Dendritic cell treated with granulocyte-macrophage colony-stimulating factor and Interleukin-4, amounts not matched to agents 40 ng/mL and 50 ng/mL, for 4 days (primary cell): ENCODE measurements at regions not wholly inside any gene's neighbourhood (a gene's known extent, or its start where the extent isn't known, plus 50 kb on each side); places are given as distances from the start of the nearest gene placed in this dataset.
"Not testable (repeated sequence)": the region's sequence is repeated elsewhere in the genome, so short reads cannot be mapped to it uniquely, and the experiment has no call there.

Source experiments
- H3K27ac Mint-ChIP-seq: one replicate; pipeline ENCODE4 v1.8.0; 2022; ENCODE audit warnings: mild to moderate bottlenecking, mixed read lengths
- H3K27me3 Mint-ChIP-seq: one replicate; pipeline ENCODE4 v1.8.0; 2022; ENCODE audit warnings: mild to moderate bottlenecking, mixed read lengths
- H3K36me3 Mint-ChIP-seq: one replicate; pipeline ENCODE4 v1.8.0; 2022; ENCODE audit warnings: low read depth, mixed read lengths
- H3K4me1 Mint-ChIP-seq: one replicate; pipeline ENCODE4 v1.8.0; 2022; ENCODE audit warnings: low read depth, mixed read lengths
- H3K4me3 Mint-ChIP-seq: one replicate; pipeline ENCODE4 v1.8.0; 2022; ENCODE audit warnings: mild to moderate bottlenecking, moderate library complexity, mixed read lengths
- H3K9me3 Mint-ChIP-seq: one replicate; pipeline ENCODE4 v1.8.0; 2022; ENCODE audit warnings: mixed read lengths
- intact Hi-C: fragments of 100-400 bp; cut with micrococcal nuclease; formaldehyde crosslinking; loops from one replicate; pipeline ENCODE4 v1.15.0; 2022

DNA sequence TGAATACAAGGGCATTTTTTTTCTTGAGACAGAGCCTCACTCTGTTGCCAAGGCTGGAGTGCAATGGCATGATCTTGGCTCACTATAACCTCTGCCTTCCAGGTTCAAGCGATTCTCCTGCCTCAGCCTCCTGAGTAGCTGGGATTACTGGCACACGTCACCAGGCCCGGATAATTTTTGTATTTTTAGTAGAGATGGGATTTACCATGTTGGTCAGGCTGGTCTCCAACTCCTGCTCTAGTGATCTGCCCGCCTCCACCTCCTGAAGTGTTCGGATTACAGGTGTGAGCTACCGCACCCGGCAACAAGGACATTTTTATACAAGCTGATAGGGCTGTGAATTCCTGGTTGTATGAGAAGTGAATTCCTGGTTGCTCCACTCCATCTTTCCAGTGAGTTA, 577.7 kb upstream of the TPTE start:
- intact Hi-C loops, H3K36me3 Mint-ChIP-seq, H3K4me1 Mint-ChIP-seq, H3K27me3 Mint-ChIP-seq, H3K4me3 Mint-ChIP-seq, H3K27ac Mint-ChIP-seq: not testable (repeated sequence)
- peaks cover 60% of the 10 kb centered on the region for H3K9me3 Mint-ChIP-seq

- H3K27me3 Mint-ChIP-seq, H3K4me3 Mint-ChIP-seq, H3K27ac Mint-ChIP-seq, H3K4me1 Mint-ChIP-seq, H3K36me3 Mint-ChIP-seq, intact Hi-C loops: not testable (repeated sequence)
- H3K9me3 Mint-ChIP-seq, result peaks cover 72% of the 10 kb centered on the region
These were observed 575.3 kb upstream of the TPTE start for GRCh38 chr21:9946057-9946456.

DNA sequence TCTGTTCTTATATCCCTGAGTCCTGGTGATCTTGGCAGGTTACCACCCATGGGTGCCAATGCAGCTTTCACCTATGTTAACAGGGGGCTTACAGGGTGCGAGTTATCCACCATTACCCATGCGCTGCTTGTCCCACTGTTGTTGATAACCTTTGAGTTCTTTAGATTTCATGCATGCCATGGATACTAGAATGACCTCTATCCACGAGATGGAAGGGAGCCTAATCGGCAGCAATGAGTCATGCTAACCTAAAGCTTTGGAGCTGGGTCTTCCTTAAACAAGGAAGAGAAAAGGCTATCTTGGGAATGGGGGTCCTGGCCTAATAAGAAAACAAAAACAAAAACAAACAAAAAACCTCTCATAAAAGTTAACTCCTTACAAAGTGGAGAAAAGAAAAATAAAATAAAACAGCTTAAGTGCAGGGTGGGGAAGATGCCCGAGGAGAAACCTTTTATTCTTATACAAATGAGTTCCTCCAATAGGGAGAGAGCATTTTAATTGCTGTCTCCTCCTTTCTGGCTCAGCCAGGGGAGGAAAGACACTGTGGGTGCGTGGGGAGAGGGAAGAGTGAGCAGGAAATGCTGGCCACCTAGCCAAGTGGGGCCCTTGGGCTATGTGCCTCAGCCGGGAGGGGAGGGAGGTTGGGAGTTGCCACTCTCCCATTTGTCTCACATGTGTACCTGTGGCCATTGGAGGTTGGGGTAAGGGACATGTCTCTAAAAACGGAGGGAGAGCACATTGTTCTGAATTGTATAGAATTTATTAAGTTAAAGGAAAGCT, 571.7 kb upstream of the TPTE start:
- H3K27ac Mint-ChIP-seq, H3K36me3 Mint-ChIP-seq, H3K27me3 Mint-ChIP-seq, H3K4me3 Mint-ChIP-seq, intact Hi-C loops, H3K4me1 Mint-ChIP-seq: not testable (repeated sequence)
- peaks cover 45% of the 10 kb centered on the region for H3K9me3 Mint-ChIP-seq

DNA sequence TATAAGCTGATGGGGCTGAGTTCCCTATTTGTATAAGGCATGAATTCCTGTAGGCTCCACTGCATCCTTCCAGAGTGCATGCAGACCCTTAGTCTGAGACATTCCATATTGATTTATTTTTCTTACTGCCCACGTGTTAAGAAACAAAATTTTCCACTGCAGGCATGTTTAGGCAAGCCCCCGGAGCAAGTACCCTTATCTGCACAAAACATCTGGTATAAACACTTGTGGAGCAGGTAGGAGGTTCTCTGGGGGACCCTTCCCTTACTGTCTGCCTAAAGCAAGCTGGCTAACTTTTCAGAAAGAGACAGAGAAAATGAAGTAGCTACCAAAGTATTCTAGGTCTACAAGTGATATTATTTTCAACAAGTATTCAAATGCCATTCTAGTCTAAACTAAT, 571.0 kb upstream of the TPTE start:
- H3K27me3 Mint-ChIP-seq, H3K4me1 Mint-ChIP-seq, intact Hi-C loops, H3K36me3 Mint-ChIP-seq, H3K4me3 Mint-ChIP-seq, H3K27ac Mint-ChIP-seq: not testable (repeated sequence)
- peaks cover 42% of the 10 kb centered on the region for H3K9me3 Mint-ChIP-seq

GRCh38 chr21:9958791-9959190, 562.6 kb upstream of the TPTE start:
- H3K27me3 Mint-ChIP-seq, H3K4me1 Mint-ChIP-seq, H3K27ac Mint-ChIP-seq, H3K9me3 Mint-ChIP-seq, H3K36me3 Mint-ChIP-seq, intact Hi-C loops, H3K4me3 Mint-ChIP-seq: not testable (repeated sequence)

DNA sequence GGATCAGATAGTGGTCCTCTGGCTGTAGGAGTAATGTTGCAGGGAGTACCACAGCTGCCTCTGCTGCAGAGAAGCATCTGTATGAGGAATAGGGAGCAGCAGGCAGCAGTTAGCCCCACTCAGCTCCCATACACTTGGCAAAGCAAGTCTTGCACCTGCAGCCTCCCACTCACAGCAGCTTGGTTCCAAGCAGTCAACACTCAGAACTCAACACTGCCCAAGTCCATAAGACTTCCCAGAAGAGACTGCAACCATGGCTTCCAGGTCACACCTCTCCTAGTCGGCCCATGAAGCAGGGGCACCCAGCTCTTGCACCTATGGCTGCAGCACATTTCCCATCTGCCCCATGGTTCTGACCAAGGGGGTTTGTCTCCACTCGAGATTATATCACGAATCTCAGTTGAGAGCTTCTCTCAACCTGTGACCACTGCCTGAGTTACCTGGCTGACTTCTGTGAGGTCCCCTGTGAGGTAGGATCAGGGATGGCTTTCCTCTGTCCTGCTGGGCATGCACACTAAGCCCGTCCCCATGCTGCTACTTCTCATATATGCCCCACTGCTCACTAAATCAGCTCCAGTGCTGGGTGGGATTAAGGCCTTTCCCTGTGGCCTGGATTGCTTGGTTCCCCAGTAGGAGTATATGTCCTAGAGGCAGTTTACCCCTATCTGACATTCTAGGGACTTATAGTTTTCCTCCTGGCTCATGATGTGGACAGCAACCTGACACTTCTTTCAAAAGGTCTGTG, 562.0 kb upstream of the TPTE start:
- H3K27ac Mint-ChIP-seq, H3K4me1 Mint-ChIP-seq, H3K36me3 Mint-ChIP-seq, intact Hi-C loops, H3K27me3 Mint-ChIP-seq, H3K4me3 Mint-ChIP-seq: not testable (repeated sequence)
- peaks cover 14% of the 10 kb centered on the region for H3K9me3 Mint-ChIP-seq

GRCh38 chr21:9969399-9969798, 552.0 kb upstream of the TPTE start:
- H3K36me3 Mint-ChIP-seq, H3K4me3 Mint-ChIP-seq, H3K4me1 Mint-ChIP-seq, H3K27ac Mint-ChIP-seq, H3K27me3 Mint-ChIP-seq, intact Hi-C loops: not testable (repeated sequence)
- H3K9me3 Mint-ChIP-seq, result peaks cover 38% of the 10 kb centered on the region

GRCh38 chr21:9972018-9972417, 549.4 kb upstream of the TPTE start:
- H3K27me3 Mint-ChIP-seq, H3K27ac Mint-ChIP-seq, intact Hi-C loops, H3K4me1 Mint-ChIP-seq, H3K4me3 Mint-ChIP-seq, H3K36me3 Mint-ChIP-seq: not testable (repeated sequence)
- H3K9me3 Mint-ChIP-seq, result peaks cover 33% of the 10 kb centered on the region

GRCh38 chr21:9978371-9978770, 543.0 kb upstream of the TPTE start:
- H3K36me3 Mint-ChIP-seq, H3K27ac Mint-ChIP-seq, H3K4me1 Mint-ChIP-seq, intact Hi-C loops, H3K27me3 Mint-ChIP-seq, H3K4me3 Mint-ChIP-seq: not testable (repeated sequence)
- peaks cover 63% of the 10 kb centered on the region for H3K9me3 Mint-ChIP-seq

DNA sequence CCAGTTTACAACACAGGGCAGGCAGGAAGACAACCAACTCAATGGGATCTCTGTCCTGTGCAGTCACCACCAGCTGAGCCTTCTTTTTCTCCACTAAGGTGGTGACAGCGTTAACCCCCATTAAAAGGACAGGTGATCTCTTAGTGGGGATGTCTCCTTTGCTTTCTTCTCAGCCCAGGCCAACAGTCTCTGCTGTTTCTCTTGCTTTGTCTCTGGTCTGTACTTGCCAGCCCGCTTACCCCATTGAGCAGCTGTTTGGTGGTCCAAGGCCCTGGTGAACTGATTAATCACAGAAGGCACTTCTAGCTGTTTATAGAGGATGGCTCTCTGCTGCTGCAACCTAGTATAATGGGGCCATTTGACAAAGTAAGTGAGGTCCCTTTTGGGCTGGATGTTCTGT, 523.9 kb upstream of the TPTE start:
- intact Hi-C loops, H3K36me3 Mint-ChIP-seq, H3K4me1 Mint-ChIP-seq, H3K4me3 Mint-ChIP-seq, H3K27ac Mint-ChIP-seq, H3K27me3 Mint-ChIP-seq: not testable (repeated sequence)
- peaks cover 38% of the 10 kb centered on the region for H3K9me3 Mint-ChIP-seq

DNA sequence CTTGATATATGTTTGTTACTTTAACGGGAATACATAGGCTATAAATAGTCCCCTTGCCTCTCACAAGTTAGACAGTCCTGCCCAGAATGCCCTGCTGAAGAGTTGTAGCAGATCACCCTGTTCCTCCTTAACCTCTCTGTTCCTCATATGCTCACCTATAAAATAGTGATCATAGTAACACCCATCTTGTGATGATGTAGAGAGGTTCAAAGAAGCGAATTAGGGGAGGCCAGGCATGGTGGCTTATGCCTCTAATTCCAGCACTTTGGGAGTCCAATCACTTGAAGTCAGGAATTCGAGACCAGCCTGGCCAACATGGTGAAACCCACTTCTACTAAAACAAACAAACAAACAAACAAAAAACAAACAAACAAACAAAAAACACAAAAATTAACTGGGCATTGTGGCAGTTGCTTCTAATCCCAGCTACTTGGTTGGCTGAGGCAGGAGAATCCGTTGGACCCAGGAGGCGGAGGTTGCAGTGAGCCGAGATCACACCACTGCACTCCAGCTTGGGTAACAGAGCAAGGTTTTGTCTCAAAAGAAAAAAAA, 518.5 kb upstream of the TPTE start:
- H3K9me3 Mint-ChIP-seq, result peaks cover 28% of the 10 kb centered on the region
- H3K4me1 Mint-ChIP-seq, H3K27me3 Mint-ChIP-seq, H3K4me3 Mint-ChIP-seq, intact Hi-C loops, H3K27ac Mint-ChIP-seq, H3K36me3 Mint-ChIP-seq: not testable (repeated sequence)

DNA sequence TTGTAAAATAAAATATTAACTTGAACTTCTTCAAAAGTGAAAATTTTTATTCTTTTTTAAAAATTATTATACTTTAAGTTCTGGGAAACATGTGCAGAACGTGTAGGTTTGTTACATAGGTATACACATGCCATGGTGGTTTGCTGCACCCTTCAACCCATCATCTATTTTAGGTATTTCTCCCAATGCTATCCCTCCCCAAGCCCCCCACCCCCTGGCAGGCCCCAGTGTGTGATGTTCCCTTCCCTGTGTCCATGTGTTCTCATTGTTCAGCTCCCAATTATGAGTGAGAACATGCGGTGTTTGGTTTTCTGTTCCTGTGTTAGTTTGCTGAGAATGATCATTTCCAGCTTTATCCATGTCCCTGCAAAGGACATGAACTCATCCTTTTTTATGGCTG, 515.6 kb upstream of the TPTE start:
- intact Hi-C loops, H3K4me1 Mint-ChIP-seq, H3K4me3 Mint-ChIP-seq, H3K27me3 Mint-ChIP-seq, H3K36me3 Mint-ChIP-seq, H3K27ac Mint-ChIP-seq: not testable (repeated sequence)
- H3K9me3 Mint-ChIP-seq, result peaks cover 17% of the 10 kb centered on the region

GRCh38 chr21:10016991-10017390, 504.4 kb upstream of the TPTE start:
- H3K27ac Mint-ChIP-seq, H3K4me1 Mint-ChIP-seq, intact Hi-C loops, H3K27me3 Mint-ChIP-seq, H3K4me3 Mint-ChIP-seq, H3K36me3 Mint-ChIP-seq: not testable (repeated sequence)
- H3K9me3 Mint-ChIP-seq, result peaks cover 20% of the 10 kb centered on the region

- H3K4me1 Mint-ChIP-seq, H3K36me3 Mint-ChIP-seq, intact Hi-C loops, H3K4me3 Mint-ChIP-seq, H3K27me3 Mint-ChIP-seq, H3K27ac Mint-ChIP-seq: not testable (repeated sequence)
- H3K9me3 Mint-ChIP-seq, result peaks cover 20% of the 10 kb centered on the region
These were observed 503.6 kb upstream of the TPTE start for GRCh38 chr21:10017757-10018156.

DNA sequence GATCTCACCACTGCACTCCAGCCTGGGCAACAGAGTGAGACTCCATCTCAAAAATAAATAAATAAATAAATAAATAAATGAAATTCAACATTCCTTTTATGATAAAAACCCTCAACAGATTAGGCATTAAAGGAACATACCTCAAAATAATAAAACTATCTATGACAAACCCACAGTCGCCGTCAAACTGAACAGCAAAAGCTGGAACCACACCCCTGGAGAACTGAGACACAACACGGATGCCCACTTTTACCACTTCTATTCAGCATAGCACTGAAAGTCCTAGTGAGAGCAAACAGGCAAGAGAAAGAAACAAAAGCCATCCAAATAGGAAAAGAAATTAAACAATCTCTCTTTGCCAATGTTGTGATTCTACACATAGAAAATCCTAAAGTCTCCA, 499.9 kb upstream of the TPTE start:
- H3K27ac Mint-ChIP-seq, H3K27me3 Mint-ChIP-seq, H3K4me1 Mint-ChIP-seq, H3K36me3 Mint-ChIP-seq, intact Hi-C loops, H3K4me3 Mint-ChIP-seq: not testable (repeated sequence)
- H3K9me3 Mint-ChIP-seq, result peaks cover 21% of the 10 kb centered on the region
